Dermis blood vessel endothelial cell (primary cell): ENCODE measurements at regions not wholly inside any gene's neighbourhood (a gene's known extent, or its start where the extent isn't known, plus 50 kb on each side); places are given as distances from the start of the nearest gene placed in this dataset.

Source experiments
- DNase-seq: peaks from one replicate; pipeline ENCODE4 v3.0.0; 2010

DNA sequence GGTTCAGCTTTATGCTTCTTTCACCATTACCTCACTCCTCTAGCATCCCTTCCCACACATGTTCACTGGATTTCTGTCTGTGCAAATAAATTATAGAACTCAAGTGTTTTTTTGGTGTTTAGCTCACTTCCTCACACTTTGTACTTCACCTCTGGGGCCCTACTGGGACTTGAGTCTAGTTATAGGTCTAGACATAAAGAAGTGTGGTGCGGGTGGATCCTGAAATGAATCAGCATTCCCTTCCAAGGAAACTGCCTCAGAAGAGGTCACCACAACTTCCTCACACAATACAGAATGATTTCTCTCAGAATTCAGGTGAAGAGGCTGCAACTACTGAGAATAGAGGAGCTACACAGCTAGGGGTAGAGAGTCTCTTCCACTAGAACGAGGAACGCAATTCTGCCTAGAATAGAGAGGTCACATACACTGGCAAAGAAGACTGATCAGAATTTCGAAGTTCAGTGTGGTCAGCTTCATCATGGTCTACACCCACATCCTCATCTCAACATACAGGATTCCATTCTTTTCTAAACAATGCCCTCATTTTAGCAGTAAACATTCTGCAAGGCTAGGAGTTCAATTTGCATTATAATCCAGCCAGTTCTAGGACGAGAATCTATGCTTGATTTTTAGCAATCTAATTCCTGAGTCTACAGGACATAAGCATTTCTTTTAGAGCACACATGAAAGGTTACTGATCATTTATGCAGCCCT lies 938.7 kb upstream of the PHF14 start:
- DNase-seq = no peak

DNA sequence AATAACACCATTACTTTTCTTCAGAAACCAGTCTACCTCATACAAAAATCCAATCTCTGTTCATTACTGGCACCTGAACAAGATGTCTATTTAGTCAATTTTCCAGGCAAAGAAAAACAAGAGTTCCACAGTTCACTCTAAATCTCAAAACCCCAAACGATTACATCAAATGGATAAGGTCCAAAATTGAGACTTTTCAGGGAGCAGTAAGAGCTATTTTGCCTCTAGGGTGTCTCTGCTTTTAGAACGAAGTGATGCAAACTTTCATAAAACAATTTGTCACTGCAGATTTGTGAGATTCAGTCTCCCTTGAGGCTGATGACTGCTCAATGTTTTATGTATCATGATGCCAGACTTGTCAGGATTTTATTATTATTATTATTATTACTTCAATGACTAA lies 937.0 kb upstream of the PHF14 start:
- DNase-seq = no peak

DNA sequence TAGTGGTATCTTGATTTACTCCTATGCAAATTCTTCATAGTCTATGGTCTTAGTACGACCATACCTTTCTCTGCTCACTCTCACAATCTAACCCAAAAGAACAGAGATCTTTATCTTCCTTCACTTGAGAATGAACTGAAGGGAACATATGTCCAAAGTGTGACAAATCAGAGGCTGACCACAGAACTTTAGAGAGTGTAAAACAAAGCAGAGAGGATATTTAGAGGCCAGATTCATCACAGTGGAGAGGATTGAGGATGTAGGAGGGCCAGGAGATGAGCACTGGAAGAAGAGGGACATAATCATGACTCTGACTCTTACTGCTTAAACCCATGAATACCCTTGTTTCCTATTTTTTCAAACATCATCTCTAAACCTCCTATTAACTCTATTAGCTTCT lies 935.3 kb upstream of the PHF14 start:
- no peak for DNase-seq

DNA sequence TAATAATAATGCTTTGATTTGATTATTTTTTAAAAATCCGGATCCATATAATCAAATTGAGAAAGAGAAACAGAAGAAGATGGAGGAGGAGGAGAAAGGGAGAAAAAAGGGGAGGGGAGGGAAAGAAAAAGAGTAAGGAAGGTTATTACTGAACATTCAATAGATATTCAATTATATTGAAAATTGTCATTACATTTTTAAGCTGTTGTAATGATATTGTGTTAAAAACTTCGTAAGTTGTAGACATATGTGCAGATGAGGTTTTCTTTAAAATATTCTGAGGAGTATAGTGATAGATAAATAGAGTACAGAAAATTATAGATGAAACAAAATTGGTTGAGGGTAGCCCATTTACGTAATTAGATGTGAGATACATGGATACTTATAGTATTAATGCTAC lies 933.0 kb upstream of the PHF14 start:
- DNase-seq = no peak

DNA sequence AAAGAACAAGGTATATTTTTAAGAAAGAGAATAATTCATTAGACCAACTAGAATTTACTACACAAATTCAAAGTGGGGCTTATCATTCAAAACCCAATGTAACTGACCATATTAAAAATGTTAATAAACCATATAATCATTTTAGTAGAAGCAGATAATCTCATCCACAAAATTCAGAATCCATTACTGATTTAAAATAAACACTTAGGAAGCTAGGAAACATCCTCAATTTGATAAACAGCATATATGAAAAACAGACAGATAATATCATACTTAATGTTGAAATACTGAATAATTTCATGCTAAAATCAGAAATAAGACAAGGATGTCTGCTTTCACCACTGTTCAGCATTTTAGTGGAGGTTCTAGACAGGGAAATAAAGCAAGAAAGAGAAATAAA lies 902.8 kb upstream of the PHF14 start:
- DNase-seq = no peak

DNA sequence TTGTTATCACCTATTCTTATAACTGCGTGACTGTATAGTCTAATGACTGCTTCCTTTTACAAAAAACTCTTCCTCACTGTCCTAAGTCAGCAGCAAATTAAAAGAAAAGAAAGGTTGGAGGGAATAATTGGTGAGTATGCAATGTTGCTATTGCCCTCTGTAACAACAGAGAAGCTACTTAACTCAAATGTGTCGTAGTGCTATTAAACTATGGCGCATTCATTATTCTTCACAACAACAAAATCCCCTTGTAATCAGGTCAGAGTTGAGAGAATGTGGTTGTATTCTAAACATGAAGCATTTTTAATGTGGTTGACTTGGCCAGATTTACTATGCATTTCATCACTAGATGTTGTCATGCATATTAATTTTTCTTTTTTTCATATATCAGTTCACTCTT lies 897.8 kb upstream of the PHF14 start:
- DNase-seq = no peak

DNA sequence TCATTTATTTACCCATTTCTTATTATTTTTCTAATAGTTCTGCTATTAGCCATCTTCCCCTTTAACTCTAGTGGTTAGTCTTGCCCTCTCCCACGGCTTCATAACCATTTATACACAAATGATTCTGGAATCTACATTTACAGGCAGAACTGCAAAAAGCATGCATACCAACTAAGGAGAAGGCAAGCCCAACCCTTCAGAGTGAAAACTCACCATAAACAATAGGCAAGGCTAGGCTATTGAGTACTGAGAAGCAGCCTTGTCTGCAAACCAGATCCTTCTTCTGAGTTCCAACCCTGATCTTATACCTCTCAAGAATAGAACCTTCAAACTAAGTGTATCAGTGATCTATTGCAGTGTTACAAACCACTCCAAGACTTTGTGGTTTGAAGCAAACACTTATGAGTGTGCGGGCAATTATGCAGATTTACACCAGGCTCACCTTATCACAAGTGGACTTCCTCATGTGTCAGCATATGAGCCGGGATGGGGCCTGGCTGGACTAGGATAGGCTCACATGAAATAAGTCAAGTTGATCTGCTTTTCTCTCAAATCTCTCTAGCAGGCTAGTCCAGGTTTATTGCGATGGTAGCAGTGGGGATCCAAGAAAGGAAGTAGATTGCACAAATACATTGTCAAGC lies 896.9 kb upstream of the PHF14 start:
- DNase-seq = no peak

DNA sequence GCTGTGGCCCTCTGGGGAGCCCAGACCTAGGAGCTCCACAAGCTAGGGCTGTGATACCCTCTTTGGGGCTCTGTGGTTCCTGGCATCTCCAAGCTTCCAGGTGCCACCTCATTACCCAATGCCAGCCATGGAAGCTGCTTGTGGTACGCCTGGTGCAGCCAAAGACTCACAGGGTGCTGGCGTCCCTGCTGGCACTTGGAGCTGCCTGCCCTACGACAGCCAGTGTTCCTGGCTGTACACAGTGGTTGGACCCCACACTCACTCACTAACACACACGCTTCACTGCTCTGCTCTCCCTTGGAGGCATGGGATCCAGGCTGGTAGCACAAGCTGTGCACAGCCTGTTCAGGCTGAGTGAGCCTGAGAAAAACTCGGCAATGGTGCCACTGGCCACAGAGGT lies 894.1 kb upstream of the PHF14 start:
- no peak for DNase-seq

DNA sequence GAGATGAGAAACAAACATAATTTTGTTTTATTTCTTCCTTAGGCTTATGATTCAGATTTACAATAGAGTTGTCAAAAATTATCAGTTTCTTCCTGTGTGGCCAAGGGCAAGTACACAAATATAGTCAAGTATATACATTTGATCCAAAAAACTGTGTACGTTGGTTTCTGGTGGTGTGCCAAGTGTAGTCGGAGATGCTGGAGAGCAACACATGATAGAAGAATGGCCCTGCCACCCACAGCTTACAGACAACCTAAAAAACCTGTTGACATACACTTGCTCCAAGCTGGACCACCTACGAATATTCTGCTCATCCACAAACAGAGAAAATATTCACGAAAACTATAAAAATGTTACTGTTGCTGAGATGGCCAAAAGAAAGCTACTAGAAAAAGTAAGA lies 890.8 kb upstream of the PHF14 start:
- no peak for DNase-seq

DNA sequence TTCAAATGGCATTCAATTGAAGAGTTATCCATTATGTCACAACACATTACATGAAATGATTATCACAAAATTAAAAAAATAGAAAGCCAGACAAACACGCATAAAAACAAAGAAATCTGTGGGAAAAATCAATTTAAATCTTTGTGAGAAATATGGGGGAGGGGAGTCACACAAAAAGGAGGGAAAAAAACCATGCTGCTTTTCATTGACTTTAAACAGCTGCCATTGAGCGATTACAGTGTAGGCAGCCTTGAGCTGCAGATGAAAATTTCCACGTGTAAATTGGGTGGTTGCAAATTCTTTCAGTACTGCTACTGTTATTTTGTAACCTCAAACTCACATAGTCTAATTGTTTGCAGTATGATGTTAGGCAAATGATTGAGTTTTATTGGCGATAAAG lies 889.9 kb upstream of the PHF14 start:
- DNase-seq = no peak

DNA sequence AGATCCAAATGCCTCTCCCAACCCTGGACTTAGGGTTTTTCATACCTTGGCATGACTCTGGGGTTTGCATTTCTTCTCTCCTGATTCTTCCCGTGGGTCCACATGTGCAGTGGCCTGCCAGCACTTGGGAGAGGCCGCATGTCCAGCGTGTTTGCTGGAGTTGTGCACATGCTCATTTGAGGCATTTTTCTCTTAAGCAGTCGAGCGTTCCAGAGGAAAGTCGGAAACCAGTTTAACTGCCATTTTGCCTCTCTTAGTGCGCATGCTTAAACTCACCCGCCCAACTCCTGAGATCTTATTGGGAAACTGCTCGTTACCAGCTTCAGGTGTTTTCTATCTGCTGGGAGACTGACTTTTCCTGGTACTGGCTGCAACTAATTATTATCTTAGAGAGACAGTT lies 888.4 kb upstream of the PHF14 start:
- no peak for DNase-seq

DNA sequence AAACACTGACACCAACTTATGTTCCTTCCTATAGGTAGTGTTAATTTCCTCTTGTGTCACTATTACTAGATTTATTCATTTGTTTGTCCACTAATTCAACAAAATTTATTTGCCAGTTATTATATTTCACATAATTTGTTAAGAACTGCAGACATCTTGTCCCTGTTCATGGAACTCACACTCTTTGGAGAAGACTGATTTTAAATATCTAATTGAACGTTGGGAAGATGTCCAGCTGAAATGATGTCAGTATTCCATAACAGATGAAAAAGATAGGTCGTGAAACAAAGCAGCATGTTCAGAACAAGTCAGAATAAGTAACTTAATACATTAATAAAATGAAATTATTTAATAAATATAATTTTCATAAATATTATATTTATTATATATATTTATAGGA lies 873.1 kb upstream of the PHF14 start:
- DNase-seq = no peak

DNA sequence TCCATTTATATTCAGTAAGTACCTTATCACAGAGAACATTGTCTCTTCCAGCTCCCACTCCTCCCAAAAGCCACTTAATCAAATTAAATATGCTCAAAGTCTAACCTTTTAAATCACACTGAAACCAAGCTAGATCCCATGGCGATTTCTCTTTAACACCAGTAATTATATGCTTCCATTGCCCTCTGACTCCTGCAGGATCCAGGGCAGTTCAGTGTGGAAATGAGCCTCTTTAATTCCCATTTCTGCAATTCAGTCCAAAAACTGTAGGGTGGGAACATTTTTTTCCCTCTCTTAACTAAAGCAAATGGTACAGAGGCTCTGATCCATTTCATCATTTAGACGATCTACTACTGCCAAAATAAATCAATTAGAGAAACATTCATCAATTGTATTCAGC lies 872.3 kb upstream of the PHF14 start:
- no peak for DNase-seq

DNA sequence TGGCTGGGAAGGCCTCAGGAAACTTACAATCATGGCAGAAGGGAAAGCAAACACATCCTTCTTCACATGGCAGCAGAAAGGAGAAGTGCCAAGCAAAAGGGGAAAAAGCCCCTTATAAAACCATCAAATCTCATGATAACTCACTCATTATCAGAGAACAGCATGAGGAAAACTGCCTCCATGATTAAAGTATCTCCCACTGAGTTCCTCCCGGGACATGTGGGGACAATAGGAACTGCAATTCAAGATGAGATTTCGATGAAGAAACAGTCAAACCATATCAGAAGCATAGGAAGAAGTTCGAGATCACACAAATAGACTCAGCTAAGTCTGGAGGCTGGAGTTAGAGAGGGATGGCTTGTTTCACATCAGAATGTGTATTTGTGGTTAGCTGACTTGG lies 869.4 kb upstream of the PHF14 start:
- no peak for DNase-seq

DNA sequence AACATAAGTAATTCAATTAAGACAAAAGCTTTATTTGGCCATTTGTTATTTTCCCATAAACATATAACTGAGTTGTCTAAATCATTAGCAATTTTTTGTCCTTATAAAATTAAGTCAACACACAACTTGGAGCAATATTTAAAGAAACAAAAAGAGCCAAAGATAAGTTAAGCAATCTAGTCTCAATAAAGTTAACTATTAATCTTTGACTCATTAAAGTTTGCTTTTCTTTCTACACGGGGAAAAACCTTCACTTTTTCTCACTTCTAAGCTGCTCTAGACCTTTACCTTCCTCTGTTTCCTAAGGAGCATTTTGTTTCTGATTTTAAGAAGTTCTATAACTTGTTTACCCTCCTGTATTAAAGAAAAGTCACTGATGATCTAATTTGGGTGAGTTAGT lies 867.1 kb upstream of the PHF14 start:
- DNase-seq = no peak

DNA sequence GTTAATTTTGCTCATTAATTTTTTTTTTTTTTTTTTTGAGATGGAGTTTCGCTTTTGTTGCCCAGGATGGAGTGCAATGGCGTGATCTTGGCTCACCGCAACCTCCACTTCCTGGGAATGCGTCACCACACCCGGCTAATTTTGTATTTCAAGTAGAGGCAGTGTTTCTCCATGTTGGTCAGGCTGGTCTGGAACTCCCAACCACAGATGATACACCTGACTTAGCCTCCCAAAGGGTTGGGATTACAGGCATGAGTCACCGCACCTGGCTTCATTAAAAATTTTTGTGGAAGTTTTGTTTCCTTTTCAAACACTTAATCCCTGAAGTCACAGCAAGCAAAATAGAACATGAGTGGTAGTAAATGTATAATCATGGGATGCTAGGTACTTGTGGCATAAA lies 857.2 kb upstream of the PHF14 start:
- DNase-seq = no peak

DNA sequence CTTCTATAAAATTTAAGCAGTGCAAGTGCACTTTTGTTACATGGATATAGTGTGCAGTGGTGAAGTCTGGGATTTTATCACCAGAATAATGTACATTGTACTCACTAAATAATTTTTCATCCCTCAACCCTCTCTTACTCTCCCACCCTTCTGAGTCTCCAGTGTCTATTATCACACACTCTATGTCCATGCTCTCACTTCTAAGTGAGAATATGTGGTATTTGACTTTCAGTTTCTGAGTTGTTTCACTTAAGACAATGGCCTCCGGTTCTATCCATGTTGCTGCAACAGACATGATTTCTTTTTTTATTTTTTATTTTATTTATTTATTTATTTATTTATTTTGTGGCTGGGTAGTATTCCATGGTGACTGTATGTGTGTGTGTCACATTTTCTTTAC lies 855.9 kb upstream of the PHF14 start:
- DNase-seq = no peak

DNA sequence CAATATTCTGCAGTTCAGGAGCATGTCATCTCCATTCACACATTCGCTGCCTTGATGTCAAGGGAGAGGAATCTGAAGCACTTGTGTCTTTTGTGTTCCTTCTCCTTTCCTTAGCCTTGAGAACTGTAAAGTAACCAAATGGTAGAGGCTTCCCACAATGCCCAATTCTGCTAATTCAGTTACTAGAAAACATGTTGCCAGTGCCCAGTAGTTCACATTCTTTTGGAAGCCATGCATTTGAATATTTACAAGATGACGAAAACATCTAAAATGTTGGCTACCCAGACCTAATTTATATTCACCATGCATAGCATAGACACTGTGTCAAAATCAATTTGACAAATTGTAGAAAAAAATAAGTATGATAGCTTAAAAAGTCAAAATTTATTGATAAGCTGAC lies 852.7 kb upstream of the PHF14 start:
- DNase-seq = no peak

DNA sequence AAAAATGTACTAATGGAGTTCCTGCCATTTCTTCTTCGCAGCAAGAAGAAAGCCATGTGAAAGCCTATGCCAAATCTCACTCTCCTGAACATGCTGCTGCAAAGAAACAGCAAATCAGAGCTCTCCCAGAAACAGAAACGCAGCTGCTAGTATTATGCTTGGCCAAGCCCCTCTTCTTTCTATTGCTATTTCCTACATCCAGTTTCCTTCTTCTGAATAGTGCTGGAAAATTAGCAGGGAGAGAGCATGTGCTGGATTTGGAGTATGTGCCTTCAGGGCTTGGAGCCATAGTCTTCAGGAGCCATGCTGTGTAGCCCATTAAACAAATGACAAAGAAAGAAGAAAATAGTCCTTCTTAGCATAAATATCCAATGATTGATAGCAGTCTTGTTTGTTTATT lies 852.0 kb upstream of the PHF14 start:
- DNase-seq = peak; percentile 32

DNA sequence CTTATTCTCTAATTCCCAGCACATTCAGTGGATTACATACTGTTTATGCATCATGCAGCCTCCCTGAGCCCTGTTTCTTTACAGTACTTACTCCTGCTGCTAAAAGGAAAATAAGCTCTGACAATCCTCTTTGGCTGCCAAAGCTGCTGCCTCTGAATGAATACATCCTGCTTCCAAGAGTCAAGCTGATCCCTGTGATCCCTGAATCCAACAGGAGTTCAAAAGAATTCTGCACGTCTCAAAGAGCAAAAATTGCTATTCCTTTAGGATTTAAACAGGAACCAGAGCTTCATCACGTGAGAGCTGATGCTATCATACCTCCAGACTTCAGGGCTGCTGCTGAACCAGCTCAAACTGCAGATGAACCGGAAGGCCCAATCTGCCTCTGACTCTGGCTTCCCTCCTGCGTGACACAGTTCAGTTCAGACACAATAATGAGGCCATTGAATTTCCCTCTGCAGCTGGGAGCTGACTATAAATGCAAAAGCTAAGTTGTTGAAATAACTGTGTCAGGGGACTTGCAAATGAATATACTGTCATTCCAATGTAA lies 851.0 kb upstream of the PHF14 start:
- peak; percentile 82 for DNase-seq

DNA sequence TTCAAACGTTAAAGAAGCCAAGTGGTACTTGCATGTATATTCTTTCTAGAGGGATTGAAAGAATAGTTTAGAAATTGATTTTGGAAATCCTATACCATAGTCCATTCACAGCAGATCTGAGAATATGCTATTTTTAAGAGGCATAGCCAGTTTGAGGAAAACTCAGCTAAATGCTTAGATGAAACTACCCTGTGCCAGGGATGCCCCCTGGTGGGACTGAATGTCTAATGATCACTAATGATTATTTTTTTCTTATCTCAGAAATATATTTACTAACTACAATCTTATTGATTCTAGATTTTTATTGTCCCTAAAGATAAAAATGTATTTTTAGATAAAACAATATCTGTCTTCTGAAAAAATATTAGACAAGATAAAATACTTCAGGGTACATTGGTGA lies 844.9 kb upstream of the PHF14 start:
- peak; percentile 46 for DNase-seq

DNA sequence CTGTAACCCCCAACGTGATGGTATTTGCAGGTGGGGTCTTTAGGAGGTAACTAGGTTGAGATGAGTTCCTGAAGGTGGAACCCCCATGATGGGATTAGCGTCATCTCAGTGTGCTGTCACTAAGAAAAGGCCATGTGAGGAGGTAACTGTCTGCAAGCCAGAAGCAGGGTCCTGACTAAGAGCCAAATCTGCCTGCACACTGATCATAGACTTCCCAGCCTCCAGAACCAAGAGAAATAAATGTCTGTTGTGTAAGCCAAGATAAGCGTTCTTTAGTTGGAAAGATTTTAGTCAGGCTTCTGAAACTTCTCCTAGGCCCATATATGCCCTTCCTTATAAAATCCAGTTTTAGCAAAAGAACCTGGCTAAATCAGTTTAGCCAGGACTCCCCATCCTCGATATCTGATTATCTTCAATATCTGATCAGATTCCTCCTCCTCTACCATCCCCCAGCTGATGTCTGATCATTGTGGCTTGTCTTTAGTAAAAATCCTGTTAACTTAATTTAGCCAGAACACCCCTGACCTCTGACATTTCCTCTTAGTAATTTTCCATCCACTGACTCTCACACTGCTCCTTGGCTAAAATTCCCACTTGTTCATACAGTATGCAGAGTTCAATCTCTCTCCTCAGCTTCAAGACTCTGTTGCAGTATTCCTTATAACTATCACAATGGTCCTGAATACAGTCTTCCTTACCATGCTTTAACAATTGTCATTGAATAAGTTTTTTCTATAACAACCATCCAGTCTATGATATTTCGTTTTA lies 835.4 kb upstream of the PHF14 start:
- DNase-seq = peak; percentile 15

DNA sequence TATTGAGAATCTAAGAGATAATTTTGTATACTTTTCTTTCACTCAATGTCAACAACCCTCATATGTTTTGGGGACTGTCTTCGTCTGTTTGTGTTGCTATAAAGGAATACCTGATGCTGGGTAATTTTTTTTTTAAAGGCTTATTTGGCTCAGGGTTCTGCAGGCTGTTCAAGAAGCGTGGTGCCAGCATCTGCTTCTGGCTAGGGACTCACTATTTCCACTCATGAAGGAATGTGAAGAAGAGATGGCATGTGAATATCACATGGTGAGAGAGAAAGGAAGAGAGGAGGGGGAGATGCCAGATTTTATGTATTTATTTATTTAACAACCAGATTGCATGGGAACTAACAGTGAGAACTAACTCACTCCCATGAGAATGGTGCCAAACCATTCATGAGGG lies 827.4 kb upstream of the PHF14 start:
- no peak for DNase-seq

DNA sequence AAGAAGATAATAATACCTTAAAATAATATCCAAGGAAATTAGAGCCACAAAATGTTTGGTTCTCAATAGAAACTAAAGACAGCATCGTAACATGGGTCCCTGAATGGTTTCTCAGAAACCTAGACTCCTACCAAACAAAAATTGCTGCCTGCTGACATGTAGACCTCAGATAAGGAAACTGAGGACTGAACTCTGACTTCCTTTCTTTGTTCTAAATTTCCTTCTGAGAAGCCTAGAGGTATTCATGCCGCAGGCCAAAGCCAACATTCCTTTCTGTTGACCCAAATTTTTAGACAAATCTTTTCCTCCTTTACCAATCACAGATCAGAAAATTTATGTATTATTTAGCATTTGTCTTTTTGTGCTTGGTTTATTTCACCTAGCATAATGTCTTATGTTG lies 816.7 kb upstream of the PHF14 start:
- DNase-seq = peak; percentile 97
